GM12864 (cell line): ENCODE measurements at regions not wholly inside any gene's neighbourhood (a gene's known extent, or its start where the extent isn't known, plus 50 kb on each side); places are given as distances from the start of the nearest gene placed in this dataset.

Experiments
- DNase-seq: peaks from one replicate; pipeline ENCODE4 v3.0.0-alpha.2; 2011; ENCODE audit warnings: low read depth
- H3K4me3 ChIP-seq: 2 replicates; pipeline ENCODE4 v1.5.1; 2011; ENCODE audit warnings: mild to moderate bottlenecking, low read depth, low read length, control low read depth
- CTCF ChIP-seq: IDR thresholded peaks from 2 replicates; pipeline ENCODE4 v1.5.1; 2011; ENCODE audit warnings: low read depth, mild to moderate bottlenecking, moderate library complexity, low read length, control low read depth, inconsistent platforms; ENCODE audit errors: missing control alignments

- TF ChIP-seq CTCF: no peak
- H3K4me3 ChIP-seq: no peak overlapping the region
- DNase-seq: no peak
Measured at GRCh38 chr5:39850291-39850690, 425.5 kb upstream of the DAB2 start.

GRCh38 chr5:39846144-39846543 lies 421.4 kb upstream of the DAB2 start:
- DNase-seq: no peak
- TF ChIP-seq CTCF: no peak
- H3K4me3 ChIP-seq: no peak overlapping the region

DNA sequence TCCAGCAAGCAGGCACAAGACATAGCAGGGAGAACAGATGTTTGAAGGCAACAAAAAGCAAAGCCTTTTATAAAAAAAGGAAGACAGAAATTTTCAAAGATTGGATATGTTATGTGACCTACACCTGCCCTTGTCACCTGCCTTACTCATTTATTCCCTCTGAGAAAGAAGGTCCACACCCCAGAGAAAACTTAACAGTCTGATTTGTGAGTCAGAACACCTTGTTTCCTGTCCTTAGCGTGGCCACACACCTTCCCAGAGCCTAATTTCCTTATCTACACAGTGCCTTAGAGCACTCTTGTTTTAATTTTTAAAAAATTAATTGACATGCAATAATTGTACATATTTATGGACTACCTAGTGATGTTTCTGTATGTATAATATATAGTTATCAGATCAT lies 419.0 kb upstream of the DAB2 start:
- no peak overlapping the region for H3K4me3 ChIP-seq
- no peak for DNase-seq
- TF ChIP-seq CTCF: no peak

- DNase-seq: no peak
- H3K4me3 ChIP-seq: no peak overlapping the region
- no peak for TF ChIP-seq CTCF
Measured at GRCh38 chr5:39835371-39835770, 410.6 kb upstream of the DAB2 start.

DNA sequence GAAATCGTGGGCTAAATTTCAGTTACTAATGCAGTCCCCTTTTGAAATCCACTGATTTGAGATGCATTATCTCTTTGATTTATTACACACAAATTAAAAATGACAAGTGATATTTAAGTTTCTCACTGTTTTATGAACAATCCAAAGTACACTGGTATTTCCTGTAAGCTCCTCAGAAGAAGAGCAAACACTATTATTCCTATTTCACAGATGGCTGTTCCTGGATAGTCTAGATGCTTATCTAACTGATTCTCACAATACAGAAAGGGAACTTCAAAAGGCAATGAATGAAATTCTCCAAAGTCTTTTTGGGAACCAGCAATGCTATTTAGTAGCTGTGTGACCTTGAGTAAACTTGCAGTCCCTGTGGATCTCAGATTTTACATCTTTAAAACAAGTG lies 404.7 kb upstream of the DAB2 start:
- no peak for TF ChIP-seq CTCF
- DNase-seq: no peak
- H3K4me3 ChIP-seq: no peak overlapping the region

DNA sequence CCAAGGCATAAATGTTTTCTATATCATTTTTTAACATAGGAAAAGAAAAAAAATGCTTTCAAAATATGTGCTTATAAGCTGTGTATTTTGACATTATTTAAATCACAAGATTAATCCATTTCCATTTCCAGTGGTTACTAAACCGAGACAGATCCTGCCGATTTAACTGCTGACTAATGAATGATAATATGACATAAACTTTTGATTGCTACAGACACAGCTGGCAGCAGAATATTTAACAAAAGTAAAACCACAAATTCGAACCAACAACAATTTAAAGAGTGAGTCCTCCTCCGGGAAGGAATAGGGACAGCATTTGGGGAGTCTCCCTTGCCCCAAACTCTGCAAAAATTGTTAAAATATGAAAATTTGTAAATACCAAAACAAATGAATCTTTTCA lies 401.3 kb upstream of the DAB2 start:
- no peak for TF ChIP-seq CTCF
- no peak for DNase-seq
- no peak overlapping the region for H3K4me3 ChIP-seq

GRCh38 chr5:39825301-39825700 lies 400.5 kb upstream of the DAB2 start:
- no peak for DNase-seq
- TF ChIP-seq CTCF: no peak
- H3K4me3 ChIP-seq: no peak overlapping the region
